ENCODE measurements at regions not wholly inside any gene's neighbourhood (a gene's known extent, or its start where the extent isn't known, plus 50 kb on each side); places are given as distances from the start of the nearest gene placed in this dataset.

DNA sequence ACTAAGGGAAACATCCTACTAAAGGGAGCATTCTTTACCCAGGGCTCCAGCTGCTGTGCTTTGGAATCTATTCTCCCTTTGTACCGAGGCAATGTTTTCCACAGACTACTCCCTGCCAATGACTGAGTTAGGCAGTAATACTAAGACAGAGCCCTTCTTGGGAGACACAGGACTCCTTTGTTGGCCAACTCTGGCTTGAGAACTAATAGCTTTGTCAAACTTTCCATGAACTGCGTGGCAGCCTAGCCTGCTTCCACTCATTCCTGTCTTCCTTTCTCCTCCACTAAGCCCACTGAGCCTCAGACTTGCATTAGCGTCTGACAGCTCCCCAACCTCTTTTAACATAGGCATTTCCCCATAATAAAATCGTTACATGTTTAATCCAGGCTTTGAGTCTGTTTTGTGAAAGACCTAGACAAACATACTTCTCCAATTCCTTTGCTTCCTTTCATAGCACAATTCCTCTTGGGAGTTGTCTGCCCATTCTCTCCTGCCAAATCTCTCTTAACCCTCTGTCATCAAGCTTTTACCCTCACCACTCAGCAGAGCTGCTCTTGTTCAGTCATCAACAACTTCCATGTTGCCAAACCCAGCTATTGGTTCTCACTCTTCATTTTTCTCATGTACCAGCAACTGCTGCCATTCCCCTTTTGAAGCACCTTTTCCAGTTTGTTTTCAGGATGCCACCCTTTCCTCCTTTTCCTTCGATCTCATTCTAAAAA lies 300.3 kb upstream of the IGFBP7 start:
- CTCF ChIA-PET (ENCODE audit: low intra/inter-chr PET ratio, low total read pairs), result no interaction called here
- in situ Hi-C loops (cut with HindIII; ENCODE audit: extremely low pct_ligation_motif_present, low pct_unique_long_range_greater_than_20kb), result no loop called here

DNA sequence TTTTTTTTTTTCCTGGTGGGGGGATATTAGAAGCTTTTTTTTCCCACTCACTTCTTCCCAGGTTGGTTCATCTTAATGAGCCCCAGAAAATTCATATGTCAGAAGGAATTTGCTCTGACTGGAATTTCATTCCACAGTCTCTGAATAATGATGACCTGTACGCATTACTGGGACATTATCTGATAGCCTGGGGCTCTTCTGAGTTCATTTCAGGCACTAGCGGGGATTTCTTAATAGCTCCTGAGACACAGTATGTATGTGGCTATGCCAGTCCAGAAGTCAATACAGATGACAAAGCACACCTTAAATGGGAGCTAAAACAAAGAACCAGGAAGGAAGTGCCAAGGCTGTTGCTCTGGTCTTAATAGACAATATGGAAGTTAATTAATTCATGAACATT lies 295.2 kb upstream of the IGFBP7 start:
- no peaks in the 10 kb centered on the region for H3K36me3 ChIP-seq (replicated peaks in 1 of 2; ENCODE audit: control insufficient read depth in 1 of 2, insufficient read depth in 2 of 2, low read length in 2 of 2)
- CTCF ChIA-PET (ENCODE audit: low intra/inter-chr PET ratio, low total read pairs), result no interaction called here
- FAIRE-seq (no peak), DNase-seq (ENCODE audit: low spot score) (no peak), ATAC-seq (no peak)
- intact Hi-C loops (cut with micrococcal nuclease; ENCODE audit: unreplicated experiment), result no loop called here
- H3K9ac ChIP-seq (ENCODE audit: insufficient read depth, low read depth, low read length), result no peak overlapping the region
- no peak overlapping the region for H3K27ac ChIP-seq (ENCODE audit: extremely low read length, insufficient read depth, low read length)
- H2AFZ ChIP-seq (ENCODE audit: low read length), result no peak overlapping the region
- in situ Hi-C loops (cut with HindIII; ENCODE audit: extremely low pct_ligation_motif_present, low pct_unique_long_range_greater_than_20kb), result no loop called here
- H3K4me1 ChIP-seq (ENCODE audit: insufficient read depth, low read length), result no peaks in the 10 kb centered on the region
- TF ChIP-seq SNRNP70 (IDR thresholded peaks at IDR 0.05; ENCODE audit: low read depth, low read length), result no peak
- no peak for TF ChIP-seq YY1 (IDR thresholded peaks at IDR 0.05; ENCODE audit: insufficient read depth, insufficient replicate concordance, low read depth, low read length)
- no peak for TF ChIP-seq ZNF124 (CRISPR knock-in tag; IDR thresholded peaks at IDR 0.05)
- TF ChIP-seq ZNF878 (CRISPR knock-in tag; IDR thresholded peaks at IDR 0.05), result no peak
- TF ChIP-seq, protein P1, sequence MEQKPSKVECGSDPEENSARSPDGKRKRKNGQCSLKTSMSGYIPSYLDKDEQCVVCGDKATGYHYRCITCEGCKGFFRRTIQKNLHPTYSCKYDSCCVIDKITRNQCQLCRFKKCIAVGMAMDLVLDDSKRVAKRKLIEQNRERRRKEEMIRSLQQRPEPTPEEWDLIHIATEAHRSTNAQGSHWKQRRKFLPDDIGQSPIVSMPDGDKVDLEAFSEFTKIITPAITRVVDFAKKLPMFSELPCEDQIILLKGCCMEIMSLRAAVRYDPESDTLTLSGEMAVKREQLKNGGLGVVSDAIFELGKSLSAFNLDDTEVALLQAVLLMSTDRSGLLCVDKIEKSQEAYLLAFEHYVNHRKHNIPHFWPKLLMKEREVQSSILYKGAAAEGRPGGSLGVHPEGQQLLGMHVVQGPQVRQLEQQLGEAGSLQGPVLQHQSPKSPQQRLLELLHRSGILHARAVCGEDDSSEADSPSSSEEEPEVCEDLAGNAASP (CRISPR knock-in tag; IDR thresholded peaks at IDR 0.05; ENCODE audit: borderline replicate concordance), result no peak
- no peak overlapping the region for H3K4me2 ChIP-seq (ENCODE audit: low read depth, low read length)
- no TSS peak for BruUV-seq (replicated peaks)
- no peaks in the 10 kb centered on the region for H3K79me2 ChIP-seq (ENCODE audit: insufficient read depth, low read length)
- H4K20me1 ChIP-seq (ENCODE audit: insufficient read depth, low read length), result no peaks in the 10 kb centered on the region
- H3K9me3 ChIP-seq (ENCODE audit: low read length), result no peaks in the 10 kb centered on the region
- POLR2A ChIA-PET, result no interaction called here
- no peak overlapping the region for H3K4me3 ChIP-seq (replicated peaks in 1 of 3; ENCODE audit: insufficient read depth in 1 of 3, low read depth in 2 of 3, low read length in 3 of 3)
- H3K27me3 ChIP-seq (ENCODE audit: control insufficient read depth in 1 of 2, insufficient read depth in 2 of 2, low read length in 2 of 2), result no peaks in the 10 kb centered on the region; a peak in 1 of 5 replicates
- 2% methylated on average over 2 of the region's 2 CpGs for WGBS (ENCODE audit: low lambda C conversion rate)

More for the DNA sequence above, 300.3 kb upstream of the IGFBP7 start:
- POLR2A ChIA-PET, result no interaction called here
- Histone ChIP-seq H3K9me3 (ENCODE audit: low read length) (no peaks in the 10 kb centered on the region), H3K27me3 (ENCODE audit: control insufficient read depth in 1 of 2, insufficient read depth in 2 of 2, low read length in 2 of 2) (no peaks in the 10 kb centered on the region; a peak in 1 of 5 replicates), H4K20me1 (ENCODE audit: insufficient read depth, low read length) (no peaks in the 10 kb centered on the region), H3K79me2 (ENCODE audit: insufficient read depth, low read length) (no peaks in the 10 kb centered on the region), H3K4me2 (ENCODE audit: low read depth, low read length) (no peak overlapping the region), H3K36me3 (replicated peaks in 1 of 2; ENCODE audit: control insufficient read depth in 1 of 2, insufficient read depth in 2 of 2, low read length in 2 of 2) (no peaks in the 10 kb centered on the region), H3K9ac (ENCODE audit: insufficient read depth, low read depth, low read length) (no peak overlapping the region), H3K27ac (ENCODE audit: extremely low read length, insufficient read depth, low read length) (no peak overlapping the region), H2AFZ (ENCODE audit: low read length) (no peak overlapping the region), H3K4me3 (replicated peaks in 1 of 3; ENCODE audit: insufficient read depth in 1 of 3, low read depth in 2 of 3, low read length in 3 of 3) (no peak overlapping the region), H3K4me1 (ENCODE audit: insufficient read depth, low read length) (no peaks in the 10 kb centered on the region)
- no TSS peak for BruUV-seq (replicated peaks)
- intact Hi-C loops (cut with micrococcal nuclease; ENCODE audit: unreplicated experiment), result no loop called here
- 3% methylated on average over 5 of the region's 5 CpGs for WGBS (ENCODE audit: low lambda C conversion rate)
- no peak for FAIRE-seq
- no peak for ATAC-seq
- TF ChIP-seq SNRNP70 (IDR thresholded peaks at IDR 0.05; ENCODE audit: low read depth, low read length), result no peak
- TF ChIP-seq TBP (CRISPR knock-in tag; IDR thresholded peaks at IDR 0.05), result no peak
- no peak for TF ChIP-seq SP140L (CRISPR knock-in tag; IDR thresholded peaks at IDR 0.05; ENCODE audit: borderline replicate concordance)
- TF ChIP-seq ZNF33A (CRISPR knock-in tag; IDR thresholded peaks at IDR 0.05; ENCODE audit: borderline replicate concordance), result no peak
- TF ChIP-seq HMG20B (CRISPR knock-in tag; conservative IDR thresholded peaks at IDR 0.05), result no peak
- TF ChIP-seq BRCA1 (CRISPR knock-in tag; IDR thresholded peaks at IDR 0.05), result no peak
- no peak for DNase-seq (ENCODE audit: low spot score)

All from HepG2 (cell line).